MCF 10A (cell line): ENCODE measurements at regions not wholly inside any gene's neighbourhood (a gene's known extent, or its start where the extent isn't known, plus 50 kb on each side); places are given as distances from the start of the nearest gene placed in this dataset.

Experiments used
- BruUV-seq: library from RNA; stranded (reverse); fragments of 400-500 nt; replicated peaks from 2 replicates; lab custom pipeline; 2021; lab: Mats Ljungman, UMichigan
- CTCF ChIA-PET: fragments of 300-600 bp; sonication (Branson Sonifier 250); formaldehyde crosslinking; extraction: SDS; loops from one replicate; lab custom pipeline; 2021; ENCODE audit warnings: antibody characterized with exemption, inconsistent platforms; lab: Yijun Ruan, JAX
- POLR2A ChIA-PET: fragments of 300-600, 350-650 bp; sonication (Branson Sonifier 250); formaldehyde crosslinking; extraction: SDS; loops from one replicate; lab custom pipeline; 2020; ENCODE audit warnings: antibody characterized with exemption, inconsistent platforms; lab: Yijun Ruan, JAX
- DNase-seq: peaks from one replicate; pipeline ENCODE4 v3.0.0-alpha.2; 2018; ENCODE audit not compliant: unreplicated experiment
- H3K27ac Mint-ChIP-seq: one replicate; pipeline ENCODE4 v1.8.0; 2022; ENCODE audit warnings: mild to moderate bottlenecking, low read depth, mixed read lengths; ENCODE audit not compliant: unreplicated experiment
- H3K27me3 Mint-ChIP-seq: one replicate; pipeline ENCODE4 v1.8.0; 2022; ENCODE audit warnings: mixed read lengths; ENCODE audit not compliant: insufficient read depth, unreplicated experiment
- H3K36me3 Mint-ChIP-seq: one replicate; pipeline ENCODE4 v1.8.0; 2022; ENCODE audit warnings: mild to moderate bottlenecking, moderate library complexity, mixed read lengths; ENCODE audit not compliant: insufficient read depth, unreplicated experiment
- H3K4me1 Mint-ChIP-seq: one replicate; pipeline ENCODE4 v1.8.0; 2022; ENCODE audit warnings: mixed read lengths; ENCODE audit not compliant: insufficient read depth, unreplicated experiment
- H3K4me3 Mint-ChIP-seq: one replicate; pipeline ENCODE4 v1.8.0; 2022; ENCODE audit warnings: mild to moderate bottlenecking, moderate library complexity, mixed read lengths; ENCODE audit not compliant: unreplicated experiment
- H3K9me3 Mint-ChIP-seq: one replicate; pipeline ENCODE4 v1.8.0; 2022; ENCODE audit warnings: mixed read lengths; ENCODE audit not compliant: unreplicated experiment
- CTCF ChIP-seq: fragments of 200-600 bp; IDR thresholded peaks from one replicate; pipeline ENCODE4 v1.8.0; 2022; ENCODE audit warnings: antibody characterized with exemption, mild to moderate bottlenecking; ENCODE audit not compliant: unreplicated experiment
- intact Hi-C: fragments of 100-400 bp; cut with micrococcal nuclease; formaldehyde crosslinking; loops from 2 replicates; pipeline ENCODE4 v1.14.1; 2022

- intact Hi-C loops = no loop called here
- Mint-ChIP-seq H3K9me3 (no peaks in the 10 kb centered on the region), H3K27ac (no peak overlapping the region), H3K36me3 (peaks cover 6% of the 10 kb centered on the region), H3K27me3 (peaks cover 17% of the 10 kb centered on the region), H3K4me1 (no peaks in the 10 kb centered on the region), H3K4me3 (no peak overlapping the region)
- TF ChIP-seq CTCF = no peak
- ChIA-PET CTCF (no interaction called here), POLR2A (no interaction called here)
- BruUV-seq = no TSS peak
- no peak for DNase-seq
Measured at GRCh38 chr14:97413022-97413539, 615.9 kb downstream of the VRK1 start.

- peaks cover 7% of the 10 kb centered on the region for H3K36me3 Mint-ChIP-seq
- no TSS peak for BruUV-seq
Measured at GRCh38 chr14:97413966-97414717, 617.0 kb downstream of the VRK1 start.

GRCh38 chr14:97414718-97415098 lies 617.5 kb downstream of the VRK1 start:
- intact Hi-C loops = no loop called here
- TF ChIP-seq CTCF = no peak
- Mint-ChIP-seq H3K9me3 (no peaks in the 10 kb centered on the region), H3K4me1 (no peaks in the 10 kb centered on the region), H3K4me3 (no peak overlapping the region), H3K27ac (no peak overlapping the region), H3K36me3 (peaks cover 7% of the 10 kb centered on the region), H3K27me3 (peaks cover 2% of the 10 kb centered on the region)
- no TSS peak for BruUV-seq
- POLR2A ChIA-PET = no interaction called here
- CTCF ChIA-PET = no interaction called here
- DNase-seq = no peak

More at GRCh38 chr14:97413966-97414717, 617.0 kb downstream of the VRK1 start:
- POLR2A ChIA-PET = no interaction called here
- CTCF ChIA-PET = no interaction called here
- TF ChIP-seq CTCF = no peak
- intact Hi-C loops = no loop called here
- DNase-seq = no peak
- H3K4me1 Mint-ChIP-seq = no peaks in the 10 kb centered on the region
- no peaks in the 10 kb centered on the region for H3K9me3 Mint-ChIP-seq
- H3K4me3 Mint-ChIP-seq = no peak overlapping the region
- peaks cover 8% of the 10 kb centered on the region for H3K27me3 Mint-ChIP-seq
- H3K27ac Mint-ChIP-seq = no peak overlapping the region

GRCh38 chr14:97415907-97416306 lies 618.7 kb downstream of the VRK1 start:
- Mint-ChIP-seq H3K27me3 (peaks cover 8% of the 10 kb centered on the region), H3K27ac (no peak overlapping the region), H3K36me3 (peaks cover 7% of the 10 kb centered on the region), H3K4me3 (no peak overlapping the region), H3K9me3 (no peaks in the 10 kb centered on the region), H3K4me1 (no peaks in the 10 kb centered on the region)
- ChIA-PET CTCF (interaction anchor here (0.7 kb wide), 2 partner anchors 638 to 1250 kb away, joined by 3 to 4 read pairs; no protein-coding TSS in a partner anchor), POLR2A (no interaction called here)
- BruUV-seq = no TSS peak
- intact Hi-C loops = no loop called here
- no peak for DNase-seq
- TF ChIP-seq CTCF = no peak
